Heart left ventricle (tissue), 16 donors: ENCODE measurements at regions not wholly inside any gene's neighbourhood (a gene's known extent, or its start where the extent isn't known, plus 50 kb on each side); places are given as distances from the start of the nearest gene placed in this dataset.

Experiments used
- ATAC-seq, 4 donors: fragments of 200-7000 bp; cut with Tn5 transposase; one replicate each; pipeline ENCODE4 v1.9.1; 2020 to 2022; ENCODE audit warnings: moderate library complexity in 4 of 4, mild to moderate bottlenecking in 3 of 4, moderate number of reproducible peaks in 1 of 4
- DNase-seq, 5 donors: peaks; one replicate each; pipeline ENCODE4 v3.0.0-alpha.2; 2020
- H3K27ac ChIP-seq, 12 donors: fragments of 200-600 bp; sonication (generic) in 4 of 12; one replicate each; pipeline versions ENCODE4 v1.5.0 to v1.8.0; 2016 to 2022; ENCODE audit warnings: mild to moderate bottlenecking in 2 of 12
- H3K27me3 ChIP-seq, 9 donors: fragments of 200-600 bp; sonication (generic) in 2 of 9; one replicate each; pipeline versions ENCODE4 v1.5.1 to v1.8.0; 2016 to 2022; ENCODE audit warnings: mild to moderate bottlenecking in 3 of 9
- H3K36me3 ChIP-seq, 9 donors: fragments of 200-600 bp; sonication (generic) in 2 of 9; one replicate each; pipeline versions ENCODE4 v1.5.0 to v1.8.0; 2018 to 2022; ENCODE audit warnings: mild to moderate bottlenecking in 2 of 9
- H3K4me1 ChIP-seq, 12 donors: fragments of 200-600 bp; sonication (generic) in 4 of 12; one replicate each; pipeline versions ENCODE4 v1.5.0 to v1.8.0; 2016 to 2022; ENCODE audit warnings: mild to moderate bottlenecking in 3 of 12
- H3K4me3 ChIP-seq, 12 donors: fragments of 200-600 bp; sonication (generic) in 4 of 12; one replicate each; pipeline versions ENCODE4 v1.5.0 to v1.8.0; 2017 to 2022; ENCODE audit warnings: mild to moderate bottlenecking in 9 of 12, moderate library complexity in 4 of 12
- H3K9me3 ChIP-seq, 12 donors: fragments of 200-600 bp; sonication (generic) in 4 of 12; one replicate each; pipeline versions ENCODE4 v1.5.0 to v1.8.0; 2016 to 2022; ENCODE audit warnings: mild to moderate bottlenecking in 1 of 12
- CTCF ChIP-seq, 12 donors: fragments of 200-600 bp; sonication (generic) in 4 of 12; IDR thresholded peaks; one replicate each; pipeline versions ENCODE4 v1.5.0 to v1.8.0; 2018 to 2022; ENCODE audit warnings: antibody characterized with exemption in 12 of 12, mild to moderate bottlenecking in 5 of 12
- POLR2A ChIP-seq, 2 donors: fragments of 450-650 bp; IDR thresholded peaks; one replicate each; pipeline ENCODE4 v1.6.1; 2017; ENCODE audit warnings: antibody characterized with exemption in 2 of 2, mild to moderate bottlenecking in 2 of 2, moderate library complexity in 2 of 2
- WGBS, 4 donors: extraction: QIAGEN DNeasy Blood & Tissue Kit in 2 of 4; methylation state at CpG; one replicate each; pipeline versions ENCODE4 v1.1.5 to v1.1.7; 2013 to 2018; 5-methylcytosine and 5-hydroxymethylcytosine counted together
- intact Hi-C, 10 donors: fragments of 100-400 bp; cut with DNase I; formaldehyde crosslinking; loops; one replicate each; pipeline versions ENCODE4 v1.11.1 to v1.14.2; 2022
- donor health status: ischemic (EF 13 %, LVEDD 7.1; RV severe dilation, severe dysfunction).
- donor health status: healthy with polysubstance abuse.
- donor health status: DM: no; HTN: yes; CAD: no.
- donor health status: DM: no; HTN: no; CAD: no.
- donor health status: ischemic (EF 25% LVEDD 6.9; RV normal size, moderate dysfunction).
- donor health status: ischemic (EF 25% LVEDD 5.7; RV mildly dilated, moderate dysfunction).
- donor health status: healthy.
- donor health status: DM: yes; HTN: yes; CAD: no.
- donor health status: ischemic (EF 35%, LVEDD 5.7; RV mildly dilated, moderate dysfunction).
- donor health status: nonischemic (EF 11% LVEDD 7.7; RV severe dilation, severe dysfunction).
- donor health status: DM: yes; HTN: yes; CAD: no.
- donor health status: PGD.
- donor health status: ischemic (EF 29% LVEDD 5.4; RV normal size, mild dysfunction).
- donor health status: nonischemic (EF 23%, LVEDD 6.1; RV moderate dilation, normal function).

- Histone ChIP-seq H3K4me3 (no peak overlapping the region), H3K36me3 (no peaks in the 10 kb centered on the region), H3K27me3 (peaks cover 0 to under 1% (median 0%) of the 10 kb centered on the region in 9 donors), H3K9me3 (no peaks in the 10 kb centered on the region), H3K27ac (no peak overlapping the region), H3K4me1 (no peaks in the 10 kb centered on the region)
- TF ChIP-seq POLR2A (IDR thresholded peaks at IDR 0.05) (no peak), CTCF (IDR thresholded peaks at IDR 0.05) (no peak)
- DNase-seq (no peak), ATAC-seq (no peak)
- intact Hi-C loops = no loop called here
- 67 to 74% (median 72%) methylated on average over 3 of the region's 3 CpGs for WGBS, 4 donors
Observed at GRCh38 chr11:27913650-27914049, 194.3 kb downstream of the KIF18A start.

GRCh38 chr11:27912916-27913315 is 195.0 kb downstream of the KIF18A start:
- intact Hi-C loops = no loop called here
- H3K27ac ChIP-seq = no peak overlapping the region
- no peak overlapping the region for H3K4me3 ChIP-seq
- no peak for ATAC-seq
- 62 to 78% (median 76%) methylated on average over 2 of the region's 2 CpGs for WGBS, 4 donors
- H3K4me1 ChIP-seq = no peaks in the 10 kb centered on the region
- H3K9me3 ChIP-seq = no peaks in the 10 kb centered on the region
- no peaks in the 10 kb centered on the region for H3K36me3 ChIP-seq
- no peak for DNase-seq
- peaks cover 0 to 4% (median 0%) of the 10 kb centered on the region in 9 donors for H3K27me3 ChIP-seq
- no peak for TF ChIP-seq POLR2A (IDR thresholded peaks at IDR 0.05)
- TF ChIP-seq CTCF (IDR thresholded peaks at IDR 0.05) = no peak

- Histone ChIP-seq H3K9me3 (peaks cover 0 to 7% (median 0%) of the 10 kb centered on the region in 12 donors), H3K36me3 (no peaks in the 10 kb centered on the region), H3K4me1 (no peaks in the 10 kb centered on the region), H3K4me3 (no peak overlapping the region), H3K27me3 (peaks cover 0 to 4% (median 0%) of the 10 kb centered on the region in 9 donors), H3K27ac (no peak overlapping the region)
- ATAC-seq (no peak), DNase-seq (no peak)
- intact Hi-C loops = no loop called here
- no peak for TF ChIP-seq CTCF (IDR thresholded peaks at IDR 0.05)
- TF ChIP-seq POLR2A (IDR thresholded peaks at IDR 0.05) = no peak
- 79 to 82% (median 80%) methylated on average over 5 of the region's 5 CpGs for WGBS, 4 donors
Observed at GRCh38 chr11:27910186-27910931, 197.6 kb downstream of the KIF18A start.

GRCh38 chr11:27909386-27909785 is 198.6 kb downstream of the KIF18A start:
- no peak for ATAC-seq
- Histone ChIP-seq H3K27me3 (peaks cover 0 to 4% (median 0%) of the 10 kb centered on the region in 9 donors), H3K4me1 (no peaks in the 10 kb centered on the region), H3K27ac (no peak overlapping the region), H3K4me3 (no peak overlapping the region), H3K36me3 (no peaks in the 10 kb centered on the region), H3K9me3 (peaks cover 0 to 7% (median 0%) of the 10 kb centered on the region in 12 donors)
- intact Hi-C loops = no loop called here
- TF ChIP-seq CTCF (IDR thresholded peaks at IDR 0.05) (no peak), POLR2A (IDR thresholded peaks at IDR 0.05) (no peak)
- DNase-seq = no peak
- 68 to 76% (median 75%) methylated on average over 2 of the region's 2 CpGs for WGBS, 4 donors
